Stimulated activated CD4-positive, alpha-beta T cell treated with anti-CD3 and anti-CD28 coated beads, Interleukin-4, amount 100 ng/mL, for 48 hours (primary cell): ENCODE measurements at regions not wholly inside any gene's neighbourhood (a gene's known extent, or its start where the extent isn't known, plus 50 kb on each side); places are given as distances from the start of the nearest gene placed in this dataset.

Experiments used
- DNase-seq, 2 donors: peaks; one replicate each; pipeline ENCODE4 v3.0.0-alpha.2; 2020; ENCODE audit warnings: low read depth in 2 of 2

DNA sequence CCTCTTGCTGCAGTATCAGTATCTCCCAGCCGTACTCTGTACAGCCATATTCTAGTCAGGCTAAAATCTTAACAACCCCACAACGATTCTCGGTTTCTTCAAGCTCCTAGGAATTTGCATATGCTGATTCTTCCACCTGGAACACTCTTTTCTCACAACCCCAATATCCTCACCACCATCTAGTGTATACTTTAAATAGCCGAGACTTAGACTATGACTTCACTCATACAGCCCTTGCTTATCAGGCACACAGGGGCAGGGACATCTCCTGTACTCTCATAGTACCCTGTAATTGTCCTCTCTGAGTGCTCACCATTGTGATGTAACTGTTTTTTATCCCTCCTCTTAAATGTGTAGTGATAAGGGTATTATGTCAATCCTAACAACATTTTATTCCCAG lies 2126.4 kb upstream of the TENM3 start:
- no peak for DNase-seq

DNA sequence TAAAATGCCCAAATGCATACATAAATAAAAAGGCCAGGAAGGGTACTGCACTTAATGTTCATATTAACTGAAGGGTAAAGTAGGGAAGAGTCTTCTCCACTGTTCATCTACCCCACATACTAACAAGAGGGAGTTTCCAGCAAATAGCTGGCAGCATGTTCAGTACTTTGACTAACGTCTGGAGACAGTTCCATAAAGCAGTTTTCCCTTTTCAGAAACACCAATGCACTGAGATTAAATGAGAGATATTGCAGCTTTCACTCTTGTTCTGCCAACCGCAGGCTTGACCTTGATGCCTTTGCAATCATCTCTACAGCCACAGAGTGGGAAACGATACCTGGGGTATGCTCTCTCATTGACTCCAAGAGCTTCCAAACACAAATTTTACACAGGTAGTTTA lies 2123.1 kb upstream of the TENM3 start:
- DNase-seq: no peak

DNA sequence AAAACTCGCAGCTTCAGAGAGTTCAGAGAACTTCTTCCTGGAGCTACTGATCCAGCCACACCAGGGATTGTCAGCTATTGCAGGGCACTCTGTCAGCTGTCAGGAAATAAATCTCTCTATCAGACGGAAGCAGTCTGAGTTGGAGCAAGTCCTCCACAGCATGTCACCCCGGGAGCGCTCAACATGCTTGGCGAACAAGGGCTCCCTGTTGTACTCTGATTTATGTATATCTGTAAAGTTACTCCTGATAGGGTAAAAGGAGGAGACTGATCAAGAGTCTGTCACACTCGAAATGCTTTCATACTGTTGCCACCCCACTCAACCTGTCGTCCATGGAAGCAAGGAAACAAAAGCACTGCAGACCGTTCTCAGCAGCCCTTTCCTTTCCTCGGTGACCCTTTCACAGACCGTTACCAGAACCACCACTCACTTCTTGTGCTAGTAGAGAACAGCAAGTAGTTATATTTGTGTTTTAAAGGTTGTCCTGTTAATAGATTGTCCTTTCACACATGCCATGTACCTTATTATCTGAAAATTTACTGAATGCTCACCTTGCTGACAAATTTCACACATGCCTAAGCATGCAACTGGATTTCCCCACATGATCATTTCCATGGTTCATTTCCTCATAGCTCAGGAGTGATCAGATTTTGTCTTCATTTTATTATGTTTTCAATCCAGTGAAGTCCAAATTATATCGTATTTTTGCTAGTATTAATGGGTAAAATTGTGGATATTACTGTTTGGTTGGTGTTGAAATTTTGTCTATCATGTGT lies 2108.9 kb upstream of the TENM3 start:
- DNase-seq: no peak

DNA sequence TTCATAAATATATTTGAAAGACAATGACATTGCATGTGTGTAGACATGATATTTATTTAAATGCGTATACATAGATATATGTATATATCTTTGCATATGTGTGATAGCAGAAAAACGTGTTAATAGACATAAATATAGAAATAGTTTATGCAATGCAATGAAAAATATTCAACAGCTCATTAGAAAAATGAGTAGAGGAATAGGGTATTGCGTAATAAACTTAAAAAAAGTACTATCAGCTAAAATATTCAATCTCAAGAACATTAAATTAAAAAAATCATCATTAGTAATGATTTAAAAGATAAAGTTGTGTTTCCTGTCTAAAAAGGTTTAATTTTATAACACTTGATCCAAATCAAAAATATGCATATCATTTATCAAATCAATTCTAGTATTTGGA lies 2101.5 kb upstream of the TENM3 start:
- no peak for DNase-seq

DNA sequence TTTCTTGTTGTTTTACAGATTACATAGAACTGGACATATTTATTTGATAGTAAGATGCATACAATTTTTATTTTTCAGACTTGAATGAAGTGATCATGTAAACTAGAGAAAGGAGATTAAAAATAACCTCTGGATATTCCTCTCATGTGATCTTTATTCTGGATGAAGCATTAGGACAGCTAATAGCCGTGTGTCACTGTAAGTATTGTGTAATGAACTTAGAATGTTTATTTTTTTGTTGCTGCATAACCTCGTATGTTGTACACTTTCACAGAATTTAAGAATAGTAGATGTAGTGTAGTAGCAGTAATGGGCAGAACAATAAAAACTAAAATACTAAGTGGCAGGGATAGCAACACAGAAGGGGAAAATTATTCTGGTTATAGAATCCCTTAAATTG lies 2094.5 kb upstream of the TENM3 start:
- no peak for DNase-seq

DNA sequence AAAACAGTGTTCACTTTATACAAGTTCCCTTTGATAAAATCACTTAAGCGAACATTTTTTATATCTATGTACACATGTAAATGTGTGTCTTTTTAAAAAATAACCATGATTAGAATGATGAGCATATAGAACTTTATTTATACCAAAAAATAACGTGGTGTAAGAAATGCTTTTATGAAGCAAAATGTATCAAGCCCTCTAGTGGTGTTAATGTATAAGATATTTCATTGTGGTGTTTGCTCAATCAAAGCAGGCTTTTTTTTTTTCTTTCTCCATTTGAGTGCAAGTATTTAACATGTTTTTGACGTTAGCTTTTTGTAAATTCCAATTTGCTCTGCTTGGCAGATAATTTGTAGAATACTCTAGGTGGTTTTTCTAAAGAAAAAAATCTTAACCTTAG lies 2092.4 kb upstream of the TENM3 start:
- no peak for DNase-seq

DNA sequence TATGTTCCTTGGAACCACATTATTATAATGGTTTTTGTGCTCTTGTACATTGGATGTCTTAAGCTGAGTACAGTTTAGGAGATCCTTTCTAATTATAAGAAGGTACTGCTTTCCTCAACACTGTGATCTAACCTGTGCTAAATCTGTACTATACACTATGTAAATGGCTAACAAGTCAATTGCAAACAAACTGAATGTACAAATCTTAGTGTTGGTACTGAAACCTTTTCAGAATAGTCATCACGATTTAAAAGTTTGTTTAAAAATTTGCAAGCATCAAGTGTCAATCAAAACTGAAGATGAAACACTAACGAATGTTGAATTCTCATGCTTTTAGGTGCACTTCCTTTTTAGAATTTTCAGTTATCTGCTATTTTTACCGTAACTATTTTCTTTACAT lies 2090.4 kb upstream of the TENM3 start:
- no peak for DNase-seq

DNA sequence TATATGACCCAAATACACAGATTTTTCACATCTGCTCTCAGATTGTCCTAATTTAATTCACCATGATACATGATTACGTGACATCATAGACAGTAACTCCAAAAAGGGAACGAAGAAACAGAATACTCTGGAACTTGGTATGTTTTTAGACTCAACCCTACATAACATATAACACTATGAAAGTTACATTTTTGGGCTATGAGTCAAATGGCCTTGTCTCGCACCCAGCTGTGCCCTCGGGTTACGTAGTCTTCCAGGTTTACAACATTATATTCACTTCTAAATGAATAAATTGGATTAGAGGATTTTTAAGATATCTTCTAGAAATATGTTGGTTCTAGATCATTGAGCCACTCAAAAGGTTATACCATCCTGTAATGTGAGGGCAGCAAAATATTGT lies 2089.6 kb upstream of the TENM3 start:
- DNase-seq: no peak

DNA sequence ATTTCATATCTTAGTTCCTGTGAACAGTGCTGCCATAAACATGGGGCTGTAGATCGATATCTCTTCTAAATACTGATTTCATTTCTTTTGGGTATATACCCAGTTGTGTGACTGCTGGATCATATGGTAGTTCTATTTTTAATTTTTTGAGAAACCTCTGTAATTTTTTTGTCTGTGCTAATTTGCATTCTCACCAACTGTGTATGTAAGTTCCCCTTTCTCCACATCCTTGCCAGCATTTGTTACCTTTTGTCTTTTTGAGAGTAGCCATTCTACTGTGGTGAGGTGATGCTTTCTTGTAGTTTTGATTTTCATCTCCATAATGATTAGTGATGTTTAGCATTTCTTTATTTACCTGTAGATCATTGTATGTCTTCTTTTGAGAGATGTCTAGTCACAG lies 2086.5 kb upstream of the TENM3 start:
- no peak for DNase-seq

DNA sequence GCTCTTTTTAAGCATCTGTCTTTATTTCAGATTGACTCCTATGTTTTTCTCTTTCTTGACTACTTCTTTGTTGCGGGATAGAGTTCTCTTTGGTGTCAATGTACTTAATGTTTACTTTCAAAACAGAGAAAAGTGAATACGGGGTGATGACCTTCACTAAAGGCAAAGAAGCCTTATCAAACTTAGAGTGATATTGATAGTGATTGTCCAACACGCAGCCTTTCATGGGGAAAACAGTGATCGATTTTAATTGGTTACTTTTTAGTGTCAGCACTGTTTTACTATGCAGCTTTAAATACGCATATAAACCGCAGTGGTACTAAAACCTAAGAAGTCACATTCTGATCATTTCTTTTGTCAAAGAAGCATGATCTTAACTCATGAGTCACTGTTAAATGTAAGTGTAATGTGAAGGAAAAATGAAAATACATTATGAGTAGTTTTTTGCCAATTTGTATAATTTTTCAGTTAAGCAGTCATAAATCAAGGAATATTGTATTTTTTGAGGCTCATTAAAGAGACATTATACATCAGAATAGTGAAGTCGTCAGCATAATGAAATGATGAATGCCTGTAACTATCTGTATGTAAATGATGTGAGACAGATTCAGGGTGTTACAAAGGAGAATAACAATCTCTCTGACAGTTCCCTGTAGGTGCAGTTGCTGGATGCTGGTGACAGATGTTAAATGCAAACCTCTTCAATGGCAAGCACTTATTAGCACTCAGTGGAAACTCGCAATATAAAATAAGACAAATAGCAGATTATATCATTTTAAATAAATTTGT lies 2082.8 kb upstream of the TENM3 start:
- no peak for DNase-seq

DNA sequence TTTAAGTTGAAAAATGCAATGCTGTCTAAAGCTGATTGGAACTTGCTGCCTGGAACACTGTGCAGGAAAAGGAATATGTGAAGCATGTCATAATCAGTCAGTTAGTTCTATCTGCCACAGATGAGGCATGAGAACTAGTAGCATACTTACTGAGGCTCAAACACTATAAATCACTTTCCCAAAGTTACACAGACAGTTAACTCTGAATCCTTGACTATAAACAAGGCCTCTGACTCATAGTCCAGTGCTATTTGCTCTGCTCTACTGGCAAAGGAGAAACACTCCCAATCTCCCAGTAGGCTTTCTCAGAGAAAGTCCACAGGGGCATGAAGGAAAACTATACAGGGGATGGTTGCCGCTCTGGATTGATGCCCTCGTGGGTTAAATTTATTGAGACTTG lies 2078.4 kb upstream of the TENM3 start:
- DNase-seq: no peak

DNA sequence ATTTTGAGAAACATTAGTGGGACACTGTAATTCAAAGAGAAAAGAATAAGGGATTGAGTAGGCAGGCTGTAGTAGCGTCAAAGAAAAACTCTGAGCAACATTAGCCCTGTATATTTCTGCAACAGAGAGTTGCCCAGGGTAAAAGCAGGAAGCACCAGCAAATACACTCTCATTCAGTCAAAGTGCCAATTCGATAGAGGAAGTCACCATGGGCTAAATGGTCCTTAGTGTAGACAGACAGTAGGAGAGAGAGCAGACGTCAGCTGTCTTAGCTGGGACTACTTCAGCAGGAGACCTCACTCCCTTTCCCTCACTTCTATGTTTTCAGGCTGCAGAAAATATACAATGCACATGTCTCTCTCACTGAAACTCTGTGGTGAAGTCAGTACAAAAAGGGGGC lies 2073.8 kb upstream of the TENM3 start:
- no peak for DNase-seq

DNA sequence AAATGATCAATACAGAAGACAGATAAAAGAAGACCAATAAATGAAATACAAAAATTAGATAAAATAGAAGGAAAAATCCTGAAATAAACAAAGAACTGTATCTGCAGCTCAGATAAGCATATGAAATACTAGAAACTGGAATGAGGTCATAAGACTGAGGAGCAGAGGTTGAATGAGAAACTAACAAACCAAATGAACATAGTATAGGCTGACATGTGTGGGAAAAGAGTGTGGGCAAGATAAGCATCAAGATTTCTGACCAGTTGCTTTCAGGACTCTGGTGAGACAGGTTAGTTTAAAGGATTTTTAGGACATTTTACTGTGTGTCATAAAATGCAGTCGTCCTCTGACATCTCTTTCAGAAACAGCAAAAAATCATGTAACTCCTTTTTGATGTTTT lies 2073.2 kb upstream of the TENM3 start:
- DNase-seq: no peak

DNA sequence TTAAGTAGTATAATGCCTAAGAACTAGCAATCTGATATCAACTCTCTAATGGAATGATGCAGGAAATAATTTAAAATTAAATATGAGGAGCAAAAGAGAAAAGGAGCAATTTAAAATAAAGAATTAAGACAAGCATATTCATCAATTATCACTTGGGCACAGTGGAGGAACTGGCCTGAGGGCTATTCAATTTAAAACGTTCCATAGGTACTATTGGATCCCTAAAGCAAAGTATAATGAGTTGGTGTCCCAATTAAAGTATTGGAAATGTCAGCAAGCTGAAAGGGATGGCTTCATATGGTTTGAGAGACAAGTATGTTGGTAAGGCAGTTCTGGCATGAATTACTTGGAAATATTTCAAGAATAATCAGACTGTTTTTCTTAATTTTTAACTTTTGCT lies 2064.1 kb upstream of the TENM3 start:
- no peak for DNase-seq

DNA sequence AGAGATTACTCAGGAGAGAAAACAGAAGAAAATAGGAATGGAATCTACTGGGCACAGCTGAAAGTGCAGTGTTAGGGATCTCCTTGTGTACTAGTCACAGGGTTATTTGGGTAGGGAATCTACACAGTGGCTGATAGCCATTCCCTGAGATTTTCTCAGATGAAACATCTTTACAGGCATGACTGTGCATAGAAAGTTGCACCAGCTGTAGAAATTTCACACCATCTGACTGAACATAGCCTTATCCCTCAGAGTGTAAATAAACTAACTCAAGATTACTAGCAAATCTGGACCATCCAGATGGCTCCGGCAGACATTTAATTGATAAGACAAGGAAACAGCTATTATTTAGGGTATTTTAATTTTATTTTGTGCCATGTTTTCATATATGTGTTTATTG lies 2053.5 kb upstream of the TENM3 start:
- no peak for DNase-seq

DNA sequence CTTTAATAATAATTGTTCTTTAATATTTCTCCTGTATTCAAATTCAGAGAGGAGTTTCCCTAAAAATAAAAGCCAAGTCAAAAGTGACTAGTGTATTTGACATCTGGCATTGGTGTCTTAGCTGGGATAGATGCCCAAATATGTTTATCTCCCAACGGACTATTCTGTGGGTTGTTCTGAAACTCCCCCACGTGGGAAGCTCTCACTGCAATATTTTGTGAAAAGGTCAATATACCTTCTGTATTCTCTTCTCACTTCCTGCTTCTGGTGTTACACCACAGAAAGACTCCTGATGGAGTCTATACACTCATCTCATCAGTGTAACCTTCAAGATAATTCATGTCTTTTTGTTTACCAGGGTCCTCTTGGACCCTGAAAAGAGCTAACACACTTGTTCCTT lies 2052.8 kb upstream of the TENM3 start:
- DNase-seq: no peak

DNA sequence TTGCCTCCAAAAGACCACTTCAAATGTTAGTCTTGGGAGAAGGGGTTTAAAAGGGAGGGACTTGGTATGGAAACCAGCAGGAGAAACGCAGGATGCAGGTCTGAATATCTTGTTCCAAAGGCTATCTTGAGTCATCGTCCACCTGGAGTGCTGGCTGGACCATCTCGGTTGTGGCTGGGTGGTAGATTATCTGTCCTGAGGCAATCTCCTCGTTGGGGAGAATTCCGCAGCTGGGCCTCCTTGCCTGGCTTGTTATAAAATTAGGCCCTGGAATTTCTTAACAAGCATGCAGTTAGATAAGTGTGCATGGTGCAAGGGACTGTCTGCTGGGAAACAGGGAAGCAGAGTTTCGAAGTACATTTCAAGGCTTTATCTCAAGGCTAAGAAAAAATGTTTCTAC lies 2045.7 kb upstream of the TENM3 start:
- DNase-seq: no peak

DNA sequence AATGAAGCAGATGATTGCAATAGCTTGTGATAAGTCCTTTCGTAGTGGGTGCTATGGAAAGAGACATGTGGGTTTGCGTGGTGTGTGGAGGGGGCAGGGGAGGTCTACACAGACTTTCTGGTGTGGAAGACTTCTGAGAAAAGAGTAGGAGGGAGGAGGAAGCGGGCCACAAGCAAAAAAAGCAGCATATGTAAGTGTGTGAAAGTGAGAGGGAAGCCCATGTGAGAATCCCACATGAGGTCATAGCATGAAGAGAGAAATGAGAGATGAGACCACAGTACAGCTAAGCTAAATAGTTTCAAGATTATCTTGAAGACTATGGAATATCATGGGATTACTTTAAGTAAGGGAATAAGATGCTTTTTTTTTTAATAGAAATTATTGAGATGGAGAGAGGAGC lies 2039.9 kb upstream of the TENM3 start:
- no peak for DNase-seq

DNA sequence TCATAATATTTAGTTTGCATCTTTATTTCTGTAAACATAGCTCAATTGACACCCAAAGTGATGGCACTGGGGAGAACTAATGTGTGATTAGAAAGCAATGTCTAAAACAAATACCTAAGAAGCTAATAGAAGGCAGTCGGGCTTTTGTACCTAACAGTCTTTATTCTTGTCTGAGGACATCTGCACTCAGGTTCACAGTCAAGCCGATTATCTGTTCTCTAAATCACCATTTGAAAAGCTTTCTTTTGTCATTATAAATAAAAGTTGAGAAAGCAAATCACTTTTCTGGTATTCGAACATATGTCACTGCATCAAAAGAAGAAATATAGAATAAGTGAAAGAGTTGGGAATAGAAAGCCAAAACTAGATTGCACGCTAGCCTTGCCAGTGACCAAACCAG lies 2037.9 kb upstream of the TENM3 start:
- DNase-seq: no peak

DNA sequence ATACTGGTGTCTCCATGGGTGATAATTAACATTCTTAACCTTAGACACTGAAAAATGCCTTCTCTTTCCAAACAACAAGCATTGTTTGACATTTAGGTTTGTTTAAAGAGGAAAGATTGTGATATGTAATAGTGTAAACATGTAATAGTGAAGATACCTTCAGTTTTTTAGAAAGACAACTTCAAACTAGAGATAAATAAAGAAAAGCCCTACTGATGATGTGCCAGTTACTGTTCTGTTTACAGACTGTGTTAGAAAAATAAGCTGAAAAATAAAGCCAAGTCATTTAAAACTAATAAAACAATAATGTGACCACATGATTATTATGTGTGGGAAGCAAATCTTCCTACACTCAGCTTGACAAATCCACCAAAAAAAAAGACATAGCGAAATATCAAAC lies 2035.3 kb upstream of the TENM3 start:
- no peak for DNase-seq

DNA sequence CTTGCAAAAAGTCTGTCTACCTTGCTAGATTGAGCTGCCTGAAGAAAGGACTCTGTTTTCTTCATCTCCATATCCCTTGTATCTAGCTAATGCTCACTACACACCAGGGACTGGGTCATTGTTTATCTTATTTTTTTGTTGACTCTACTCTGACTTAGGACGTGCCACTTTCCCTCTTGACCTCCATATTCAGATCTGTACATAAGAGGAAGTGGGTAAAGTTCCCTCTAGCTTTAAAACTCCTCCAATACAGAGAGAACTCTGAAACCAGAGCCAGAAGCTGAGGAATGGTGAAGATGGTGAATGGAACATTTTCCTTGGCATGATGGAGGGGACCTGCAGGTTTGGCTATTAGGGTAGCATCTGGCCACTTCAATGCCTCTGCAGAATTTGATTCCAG lies 2026.1 kb upstream of the TENM3 start:
- DNase-seq: no peak

DNA sequence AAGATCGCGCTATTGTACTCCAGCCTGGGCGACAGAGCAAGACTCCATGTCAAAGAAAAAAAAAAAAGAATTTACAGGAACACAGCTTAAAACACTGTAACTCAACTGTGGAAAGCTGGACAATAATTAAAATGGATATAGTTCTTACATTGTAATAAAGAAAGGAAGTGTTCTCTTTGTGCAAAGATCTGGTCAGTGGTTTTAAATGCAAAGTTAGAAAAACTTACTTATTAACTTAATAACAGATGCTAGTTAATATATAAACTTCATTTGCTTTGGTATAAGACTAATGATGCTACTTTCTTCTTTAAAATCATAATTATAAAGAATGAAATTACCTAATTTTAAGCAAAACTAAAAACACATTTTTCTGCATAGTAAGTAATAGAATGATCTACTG lies 2024.1 kb upstream of the TENM3 start:
- DNase-seq: no peak

DNA sequence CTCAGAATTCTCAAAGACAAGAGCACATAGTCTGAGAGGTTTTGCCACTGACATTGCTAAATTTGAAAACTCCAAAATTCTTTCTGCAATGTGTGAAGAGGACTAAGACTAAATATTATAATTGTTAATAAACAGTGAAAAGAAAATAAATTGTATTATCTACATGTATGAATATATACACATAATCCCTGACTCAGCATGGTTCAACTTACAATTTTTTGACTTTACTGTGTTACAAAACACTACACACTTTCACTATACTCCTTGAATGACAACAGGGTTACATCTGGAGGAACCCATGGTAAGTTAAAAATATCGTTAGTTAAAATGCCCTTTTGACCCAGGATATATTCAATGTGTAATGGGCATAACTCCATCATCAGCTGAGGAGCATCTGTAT lies 2017.2 kb upstream of the TENM3 start:
- DNase-seq: no peak

DNA sequence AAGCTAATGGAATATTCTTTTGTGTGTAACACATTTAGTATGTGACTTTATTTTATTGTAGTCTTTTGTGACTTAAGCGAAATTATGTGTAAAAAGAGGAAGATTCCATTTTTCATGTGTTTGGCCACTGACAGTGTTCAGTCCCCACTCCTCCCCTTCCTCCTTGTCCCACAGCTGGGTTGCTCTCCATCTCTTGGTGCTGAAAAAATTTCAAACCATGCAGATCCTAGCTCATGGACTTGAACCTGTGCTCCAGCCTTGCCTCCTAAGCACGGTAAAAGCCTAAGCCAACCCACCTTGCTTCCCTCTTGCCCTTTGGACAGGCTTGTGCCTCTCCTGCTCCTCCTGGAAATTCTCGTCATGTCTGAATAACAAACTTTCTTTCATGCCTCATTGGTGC lies 2008.5 kb upstream of the TENM3 start:
- no peak for DNase-seq
